HFF-Myc (cell line): ENCODE measurements at regions not wholly inside any gene's neighbourhood (a gene's known extent, or its start where the extent isn't known, plus 50 kb on each side); places are given as distances from the start of the nearest gene placed in this dataset.

Experiments
- DNase-seq: peaks from one replicate; pipeline ENCODE4 v3.0.0-alpha.2; 2011; ENCODE audit warnings: low read depth; ENCODE audit errors: extremely low read depth
- H3K4me3 ChIP-seq: replicated peaks from 2 replicates; pipeline ENCODE4 v1.5.1; 2011; ENCODE audit warnings: low read depth, mild to moderate bottlenecking, control low read depth, low read length
- TF ChIP-seq, protein P1 (sequence below): IDR thresholded peaks from 2 replicates; pipeline ENCODE4 v1.5.1; 2012; ENCODE audit warnings: mild to moderate bottlenecking, low read depth, low read length, control low read depth; ENCODE audit errors: missing control alignments

DNA sequence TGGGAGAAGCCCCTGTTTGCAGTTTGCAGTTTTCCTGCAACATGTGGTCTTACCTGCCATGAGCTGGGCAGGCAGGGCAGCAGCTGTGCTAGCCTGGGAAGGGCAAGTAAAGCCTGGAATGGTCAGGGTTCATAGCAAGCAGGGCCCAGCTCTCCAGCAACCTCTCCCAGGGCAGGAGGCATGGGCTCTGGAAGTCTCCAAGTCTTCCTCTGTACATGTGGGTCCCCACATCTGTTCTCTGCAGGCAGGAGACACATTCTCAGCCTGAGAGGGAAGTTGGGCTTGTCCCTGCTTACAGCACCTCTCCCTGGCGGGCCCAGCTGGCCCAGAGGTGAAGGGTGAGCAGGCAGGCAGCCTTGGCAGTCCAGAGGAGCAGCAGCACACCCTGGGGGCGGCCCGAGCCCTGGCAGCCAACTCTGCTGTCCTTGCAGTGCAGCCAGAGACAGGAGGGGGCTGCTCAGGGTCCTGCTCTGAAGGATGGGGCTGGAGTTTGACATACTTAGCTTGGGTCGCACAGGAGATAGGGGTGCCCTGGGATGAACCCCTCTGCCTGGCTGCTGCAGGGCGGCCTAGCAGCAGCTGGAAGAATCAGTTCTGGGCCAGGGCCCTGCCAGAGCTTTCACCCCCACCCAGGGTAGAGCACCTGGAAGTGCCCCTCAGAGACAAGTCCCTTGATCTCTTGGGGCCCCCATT is 176.0 kb downstream of the MRPL14 start:
- no peak for DNase-seq
- TF ChIP-seq, protein P1, sequence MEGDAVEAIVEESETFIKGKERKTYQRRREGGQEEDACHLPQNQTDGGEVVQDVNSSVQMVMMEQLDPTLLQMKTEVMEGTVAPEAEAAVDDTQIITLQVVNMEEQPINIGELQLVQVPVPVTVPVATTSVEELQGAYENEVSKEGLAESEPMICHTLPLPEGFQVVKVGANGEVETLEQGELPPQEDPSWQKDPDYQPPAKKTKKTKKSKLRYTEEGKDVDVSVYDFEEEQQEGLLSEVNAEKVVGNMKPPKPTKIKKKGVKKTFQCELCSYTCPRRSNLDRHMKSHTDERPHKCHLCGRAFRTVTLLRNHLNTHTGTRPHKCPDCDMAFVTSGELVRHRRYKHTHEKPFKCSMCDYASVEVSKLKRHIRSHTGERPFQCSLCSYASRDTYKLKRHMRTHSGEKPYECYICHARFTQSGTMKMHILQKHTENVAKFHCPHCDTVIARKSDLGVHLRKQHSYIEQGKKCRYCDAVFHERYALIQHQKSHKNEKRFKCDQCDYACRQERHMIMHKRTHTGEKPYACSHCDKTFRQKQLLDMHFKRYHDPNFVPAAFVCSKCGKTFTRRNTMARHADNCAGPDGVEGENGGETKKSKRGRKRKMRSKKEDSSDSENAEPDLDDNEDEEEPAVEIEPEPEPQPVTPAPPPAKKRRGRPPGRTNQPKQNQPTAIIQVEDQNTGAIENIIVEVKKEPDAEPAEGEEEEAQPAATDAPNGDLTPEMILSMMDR = peak; percentile 29

DNA sequence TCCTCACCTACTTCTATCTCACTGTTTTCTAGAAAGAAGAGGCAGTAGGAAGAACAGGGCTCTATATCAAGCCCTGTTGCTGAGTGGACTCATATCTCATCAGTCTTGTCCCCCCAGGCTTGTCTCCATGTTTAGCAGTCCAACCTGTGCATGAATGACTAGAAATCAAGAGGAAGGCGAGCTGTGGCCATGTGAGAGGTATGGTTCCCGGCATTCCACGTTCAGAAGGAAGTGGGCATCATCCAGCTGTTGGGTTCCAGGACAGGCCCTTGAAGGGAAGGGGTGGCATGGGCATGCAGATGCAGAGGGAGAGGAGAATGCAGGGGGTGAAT is 176.6 kb downstream of the MRPL14 start:
- TF ChIP-seq, protein P1 = no peak
- H3K4me3 ChIP-seq = no peak overlapping the region
- DNase-seq = no peak

More for the DNA sequence above, 176.0 kb downstream of the MRPL14 start:
- no peak overlapping the region for H3K4me3 ChIP-seq

DNA sequence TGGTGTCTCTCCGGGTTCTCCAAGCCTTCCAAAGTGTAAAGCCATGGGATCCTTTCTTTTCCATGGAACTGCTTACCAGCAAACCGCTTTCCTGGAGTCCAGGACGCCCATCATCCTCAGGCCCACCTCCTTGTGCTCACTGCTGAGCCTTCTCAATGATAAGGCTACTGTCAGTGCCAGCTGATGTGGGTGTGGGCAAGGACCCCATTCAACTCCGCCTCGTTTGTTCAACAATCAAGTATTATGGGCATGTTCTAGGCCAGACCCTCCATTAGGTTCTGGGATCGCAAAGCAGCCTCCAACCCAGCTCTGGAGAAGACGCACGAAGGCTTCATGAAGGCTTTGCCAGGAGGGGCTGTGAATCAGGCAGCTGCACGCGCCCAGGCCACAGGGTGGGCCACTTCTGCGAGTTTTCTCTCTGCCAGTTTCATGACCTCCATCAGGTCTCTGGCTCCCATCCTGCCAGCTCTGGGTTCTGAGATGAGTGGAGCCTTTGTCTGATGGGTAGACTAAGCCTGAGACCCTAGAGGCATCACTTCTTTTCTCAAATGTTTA is 177.1 kb downstream of the MRPL14 start:
- TF ChIP-seq, protein P1 = no peak
- no peak for DNase-seq
- no peak overlapping the region for H3K4me3 ChIP-seq

DNA sequence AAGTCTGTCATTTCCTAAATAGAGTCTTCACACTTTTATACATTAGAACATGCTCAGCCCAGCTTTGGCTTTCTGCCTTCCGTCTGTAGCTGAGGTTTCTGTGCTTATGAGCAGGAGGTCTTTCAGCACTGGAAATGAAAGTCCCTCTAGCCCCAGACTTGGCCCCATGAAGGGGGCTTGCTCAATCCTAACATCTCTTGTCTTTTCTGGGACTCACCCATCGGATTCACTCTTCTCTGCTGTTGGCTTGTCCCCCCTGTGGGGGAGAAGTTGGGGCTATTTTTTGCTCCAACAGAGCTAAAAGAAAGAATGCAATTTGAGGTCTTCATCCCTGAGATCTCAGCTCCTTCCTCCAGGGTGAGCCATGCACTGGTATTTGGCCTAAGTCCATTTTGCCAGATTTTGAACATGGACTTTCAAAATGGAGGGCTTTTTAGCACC is 177.7 kb downstream of the MRPL14 start:
- TF ChIP-seq, protein P1 = no peak
- DNase-seq = no peak
- no peak overlapping the region for H3K4me3 ChIP-seq

DNA sequence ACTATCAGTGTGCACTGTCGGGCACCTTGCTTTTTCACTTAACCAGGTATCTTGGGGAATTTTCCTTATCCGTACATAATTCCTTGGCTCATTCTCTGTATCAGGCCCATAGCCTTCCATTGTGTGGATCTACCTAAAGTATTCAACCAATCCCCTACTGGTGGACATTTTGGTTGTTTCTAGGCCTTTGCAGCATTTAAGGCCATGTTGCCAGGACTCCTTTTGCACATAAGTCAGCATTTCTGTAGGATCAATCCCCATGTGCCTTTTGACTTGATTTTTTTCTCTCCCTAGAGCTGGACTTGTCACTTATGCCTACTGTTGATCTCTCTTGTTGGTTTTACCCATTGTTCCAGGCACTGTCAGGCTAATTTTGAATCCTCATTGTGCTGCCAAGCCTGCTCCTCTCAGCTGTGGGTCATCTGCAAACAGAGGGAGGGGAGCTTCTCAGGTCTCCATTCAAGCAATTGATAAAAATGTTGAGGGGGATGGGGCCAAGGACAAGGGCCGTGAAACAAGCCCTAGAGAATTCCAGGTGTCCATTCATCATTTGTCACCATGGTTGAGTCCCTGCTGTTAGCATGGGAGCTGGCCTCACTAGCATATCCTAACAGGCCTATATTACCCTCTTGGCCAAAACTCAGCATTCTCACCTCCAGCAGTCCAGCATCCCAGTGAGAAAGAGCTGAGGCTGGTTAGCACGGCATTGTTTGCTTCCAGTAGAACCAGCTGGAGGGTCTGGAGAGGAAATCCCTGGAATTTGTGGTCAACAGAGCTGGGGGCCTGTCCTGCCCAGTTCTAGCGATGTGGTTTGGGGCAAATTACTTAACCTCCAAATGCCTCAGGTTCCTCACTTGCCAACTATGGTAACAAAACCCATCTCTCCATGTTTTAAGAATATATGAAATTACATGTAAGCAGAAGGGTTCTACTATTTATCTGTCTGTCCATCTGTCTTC is 178.4 kb downstream of the MRPL14 start:
- TF ChIP-seq, protein P1 = no peak
- no peak overlapping the region for H3K4me3 ChIP-seq
- DNase-seq = no peak

DNA sequence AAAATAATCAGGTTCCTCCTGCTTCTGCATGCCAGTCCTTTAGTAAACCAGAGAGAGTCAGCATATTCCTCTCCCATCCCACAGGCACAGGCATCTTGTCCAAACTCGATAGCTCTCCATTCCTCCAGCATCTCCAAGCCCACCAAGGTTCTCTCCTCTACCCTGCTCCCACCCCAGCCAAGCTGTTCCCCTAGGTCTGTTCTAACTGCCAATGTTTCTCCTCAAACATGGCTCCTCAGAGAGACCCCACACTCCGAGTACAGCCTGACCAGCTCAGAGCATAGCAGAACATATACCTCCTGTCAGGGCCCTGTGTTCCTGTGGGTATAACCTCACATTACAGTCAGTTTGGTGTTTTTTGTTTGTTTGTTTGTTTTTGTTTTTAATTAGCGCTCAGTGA is 177.8 kb downstream of the VEGFA start:
- DNase-seq = no peak
- H3K4me3 ChIP-seq = no peak overlapping the region
- TF ChIP-seq, protein P1 = no peak
